ELR (cell line): ENCODE measurements at regions not wholly inside any gene's neighbourhood (a gene's known extent, or its start where the extent isn't known, plus 50 kb on each side); places are given as distances from the start of the nearest gene placed in this dataset.
A peak's percentile ranks its signal among the peaks of the same experiment; 100 is the strongest.
"Not testable (repeated sequence)": the region's sequence is repeated elsewhere in the genome, so short reads cannot be mapped to it uniquely, and the experiment has no call there.

Source experiments
- DNase-seq: peaks from one replicate; pipeline ENCODE4 v3.0.0-alpha.2; 2015; ENCODE audit warnings: low read depth

- DNase-seq: no peak
These were observed 155.4 kb upstream of the MAP3K1 start for GRCh38 chr5:56659971-56660370.

GRCh38 chr5:56658972-56659371, 156.4 kb upstream of the MAP3K1 start:
- DNase-seq: no peak

- DNase-seq: peak; percentile 37
These were observed 158.3 kb upstream of the MAP3K1 start for GRCh38 chr5:56656846-56657726.

- DNase-seq: no peak
These were observed 163.5 kb upstream of the MAP3K1 start for GRCh38 chr5:56651893-56652292.

- DNase-seq: no peak
These were observed 165.0 kb upstream of the MAP3K1 start for GRCh38 chr5:56650386-56650785.

GRCh38 chr5:56649569-56649968, 165.8 kb upstream of the MAP3K1 start:
- no peak for DNase-seq

- DNase-seq: no peak
These were observed 166.8 kb upstream of the MAP3K1 start for GRCh38 chr5:56648460-56649034.

- no peak for DNase-seq
These were observed 168.1 kb upstream of the MAP3K1 start for GRCh38 chr5:56647099-56647850.

- no peak for DNase-seq
These were observed 173.6 kb upstream of the MAP3K1 start for GRCh38 chr5:56641635-56642260.

- DNase-seq: no peak
These were observed 174.5 kb upstream of the MAP3K1 start for GRCh38 chr5:56640763-56641406.

GRCh38 chr5:56639476-56639875, 175.9 kb upstream of the MAP3K1 start:
- no peak for DNase-seq

GRCh38 chr5:56638768-56639238, 176.5 kb upstream of the MAP3K1 start:
- no peak for DNase-seq

- no peak for DNase-seq
These were observed 177.2 kb upstream of the MAP3K1 start for GRCh38 chr5:56638061-56638621.

- no peak for DNase-seq
These were observed 177.9 kb upstream of the MAP3K1 start for GRCh38 chr5:56637321-56637920.

GRCh38 chr5:56633950-56634349, 181.4 kb upstream of the MAP3K1 start:
- no peak for DNase-seq

GRCh38 chr5:56632939-56633338, 182.4 kb upstream of the MAP3K1 start:
- DNase-seq: no peak

- DNase-seq: no peak
These were observed 183.2 kb upstream of the MAP3K1 start for GRCh38 chr5:56632199-56632598.

GRCh38 chr5:56631719-56632118, 183.6 kb upstream of the MAP3K1 start:
- DNase-seq: no peak

- not testable (repeated sequence) for DNase-seq
These were observed 186.7 kb upstream of the MAP3K1 start for GRCh38 chr5:56628616-56629015.

- peak; percentile 82 for DNase-seq
These were observed 189.8 kb upstream of the MAP3K1 start for GRCh38 chr5:56625541-56625940.

GRCh38 chr5:56624751-56625150, 190.6 kb upstream of the MAP3K1 start:
- DNase-seq: no peak
